ENCODE measurements at regions not wholly inside any gene's neighbourhood (a gene's known extent, or its start where the extent isn't known, plus 50 kb on each side); places are given as distances from the start of the nearest gene placed in this dataset.
A peak's percentile ranks its signal among the peaks of the same experiment; 100 is the strongest.

DNA sequence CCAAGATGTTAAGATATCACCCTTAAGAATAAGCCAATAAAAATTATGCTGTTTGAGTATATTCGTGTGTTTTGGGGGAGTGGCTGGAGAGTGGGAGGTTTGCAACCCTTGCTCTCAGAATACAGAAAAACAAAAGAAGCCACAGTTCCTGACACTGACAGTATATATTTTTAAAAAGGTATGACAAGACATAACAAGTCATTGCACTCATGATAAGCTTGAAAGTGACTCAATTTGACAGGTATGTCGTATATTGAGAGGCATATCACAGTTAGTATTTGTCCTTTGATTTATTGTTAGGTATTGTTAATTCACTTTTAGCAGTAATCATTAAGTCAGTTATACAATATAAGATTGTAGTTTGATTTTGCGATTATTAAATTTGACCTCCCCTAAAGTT lies 73.1 kb upstream of the TSC22D2 start:
- TF ChIP-seq TCF7L2 (IDR thresholded peaks at IDR 0.05; ENCODE audit: borderline replicate concordance, extremely low read depth, insufficient read depth, insufficient read length) (no peak), CBX3 (IDR thresholded peaks at IDR 0.05; ENCODE audit: low read depth) (no peak), EZH2phosphoT487 (IDR thresholded peaks at IDR 0.05; ENCODE audit: borderline replicate concordance) (no peak), ZFX (IDR thresholded peaks at IDR 0.05) (no peak), RAD21 (IDR thresholded peaks at IDR 0.05; ENCODE audit: low read depth) (no peak), SIN3A (IDR thresholded peaks at IDR 0.05; ENCODE audit: low read depth) (no peak)
- TF ChIP-seq, protein P1, sequence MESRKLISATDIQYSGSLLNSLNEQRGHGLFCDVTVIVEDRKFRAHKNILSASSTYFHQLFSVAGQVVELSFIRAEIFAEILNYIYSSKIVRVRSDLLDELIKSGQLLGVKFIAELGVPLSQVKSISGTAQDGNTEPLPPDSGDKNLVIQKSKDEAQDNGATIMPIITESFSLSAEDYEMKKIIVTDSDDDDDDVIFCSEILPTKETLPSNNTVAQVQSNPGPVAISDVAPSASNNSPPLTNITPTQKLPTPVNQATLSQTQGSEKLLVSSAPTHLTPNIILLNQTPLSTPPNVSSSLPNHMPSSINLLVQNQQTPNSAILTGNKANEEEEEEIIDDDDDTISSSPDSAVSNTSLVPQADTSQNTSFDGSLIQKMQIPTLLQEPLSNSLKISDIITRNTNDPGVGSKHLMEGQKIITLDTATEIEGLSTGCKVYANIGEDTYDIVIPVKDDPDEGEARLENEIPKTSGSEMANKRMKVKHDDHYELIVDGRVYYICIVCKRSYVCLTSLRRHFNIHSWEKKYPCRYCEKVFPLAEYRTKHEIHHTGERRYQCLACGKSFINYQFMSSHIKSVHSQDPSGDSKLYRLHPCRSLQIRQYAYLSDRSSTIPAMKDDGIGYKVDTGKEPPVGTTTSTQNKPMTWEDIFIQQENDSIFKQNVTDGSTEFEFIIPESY (IDR thresholded peaks at IDR 0.05; ENCODE audit: extremely low read depth, insufficient replicate concordance, low read length), result no peak
- TF ChIP-seq, protein P2, sequence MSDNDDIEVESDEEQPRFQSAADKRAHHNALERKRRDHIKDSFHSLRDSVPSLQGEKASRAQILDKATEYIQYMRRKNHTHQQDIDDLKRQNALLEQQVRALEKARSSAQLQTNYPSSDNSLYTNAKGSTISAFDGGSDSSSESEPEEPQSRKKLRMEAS (IDR thresholded peaks at IDR 0.05), result no peak
- TF ChIP-seq, protein P3, sequence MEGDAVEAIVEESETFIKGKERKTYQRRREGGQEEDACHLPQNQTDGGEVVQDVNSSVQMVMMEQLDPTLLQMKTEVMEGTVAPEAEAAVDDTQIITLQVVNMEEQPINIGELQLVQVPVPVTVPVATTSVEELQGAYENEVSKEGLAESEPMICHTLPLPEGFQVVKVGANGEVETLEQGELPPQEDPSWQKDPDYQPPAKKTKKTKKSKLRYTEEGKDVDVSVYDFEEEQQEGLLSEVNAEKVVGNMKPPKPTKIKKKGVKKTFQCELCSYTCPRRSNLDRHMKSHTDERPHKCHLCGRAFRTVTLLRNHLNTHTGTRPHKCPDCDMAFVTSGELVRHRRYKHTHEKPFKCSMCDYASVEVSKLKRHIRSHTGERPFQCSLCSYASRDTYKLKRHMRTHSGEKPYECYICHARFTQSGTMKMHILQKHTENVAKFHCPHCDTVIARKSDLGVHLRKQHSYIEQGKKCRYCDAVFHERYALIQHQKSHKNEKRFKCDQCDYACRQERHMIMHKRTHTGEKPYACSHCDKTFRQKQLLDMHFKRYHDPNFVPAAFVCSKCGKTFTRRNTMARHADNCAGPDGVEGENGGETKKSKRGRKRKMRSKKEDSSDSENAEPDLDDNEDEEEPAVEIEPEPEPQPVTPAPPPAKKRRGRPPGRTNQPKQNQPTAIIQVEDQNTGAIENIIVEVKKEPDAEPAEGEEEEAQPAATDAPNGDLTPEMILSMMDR (IDR thresholded peaks at IDR 0.05 in 2 of 3, conservative IDR thresholded peaks at IDR 0.05 in 1 of 3; ENCODE audit: borderline replicate concordance in 1 of 3, insufficient read depth in 1 of 3, low read depth in 2 of 3, low read length in 2 of 3), result no peak
- TF ChIP-seq, protein P4, sequence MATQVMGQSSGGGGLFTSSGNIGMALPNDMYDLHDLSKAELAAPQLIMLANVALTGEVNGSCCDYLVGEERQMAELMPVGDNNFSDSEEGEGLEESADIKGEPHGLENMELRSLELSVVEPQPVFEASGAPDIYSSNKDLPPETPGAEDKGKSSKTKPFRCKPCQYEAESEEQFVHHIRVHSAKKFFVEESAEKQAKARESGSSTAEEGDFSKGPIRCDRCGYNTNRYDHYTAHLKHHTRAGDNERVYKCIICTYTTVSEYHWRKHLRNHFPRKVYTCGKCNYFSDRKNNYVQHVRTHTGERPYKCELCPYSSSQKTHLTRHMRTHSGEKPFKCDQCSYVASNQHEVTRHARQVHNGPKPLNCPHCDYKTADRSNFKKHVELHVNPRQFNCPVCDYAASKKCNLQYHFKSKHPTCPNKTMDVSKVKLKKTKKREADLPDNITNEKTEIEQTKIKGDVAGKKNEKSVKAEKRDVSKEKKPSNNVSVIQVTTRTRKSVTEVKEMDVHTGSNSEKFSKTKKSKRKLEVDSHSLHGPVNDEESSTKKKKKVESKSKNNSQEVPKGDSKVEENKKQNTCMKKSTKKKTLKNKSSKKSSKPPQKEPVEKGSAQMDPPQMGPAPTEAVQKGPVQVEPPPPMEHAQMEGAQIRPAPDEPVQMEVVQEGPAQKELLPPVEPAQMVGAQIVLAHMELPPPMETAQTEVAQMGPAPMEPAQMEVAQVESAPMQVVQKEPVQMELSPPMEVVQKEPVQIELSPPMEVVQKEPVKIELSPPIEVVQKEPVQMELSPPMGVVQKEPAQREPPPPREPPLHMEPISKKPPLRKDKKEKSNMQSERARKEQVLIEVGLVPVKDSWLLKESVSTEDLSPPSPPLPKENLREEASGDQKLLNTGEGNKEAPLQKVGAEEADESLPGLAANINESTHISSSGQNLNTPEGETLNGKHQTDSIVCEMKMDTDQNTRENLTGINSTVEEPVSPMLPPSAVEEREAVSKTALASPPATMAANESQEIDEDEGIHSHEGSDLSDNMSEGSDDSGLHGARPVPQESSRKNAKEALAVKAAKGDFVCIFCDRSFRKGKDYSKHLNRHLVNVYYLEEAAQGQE (IDR thresholded peaks at IDR 0.05; ENCODE audit: low read depth), result no peak
- Histone ChIP-seq H3K4me2 (ENCODE audit: low read length) (no peak overlapping the region), H3K4me1 (ENCODE audit: control insufficient read depth in 1 of 2, insufficient read depth in 2 of 2, low read length in 2 of 2) (peaks cover 6 to 33% of the 10 kb centered on the region in 2 experiments; a peak in 3 of 4 replicates), H4K20me1 (ENCODE audit: insufficient read depth) (no peaks in the 10 kb centered on the region), H3K36me3 (ENCODE audit: control insufficient read depth in 1 of 2, insufficient read depth in 2 of 2, low read length in 2 of 2) (no peaks in the 10 kb centered on the region), H2AFZ (ENCODE audit: low read depth, low read length, poor library complexity, severe bottlenecking) (peak overlapping the region; percentile 60), H3K9me3 (ENCODE audit: control insufficient read depth in 1 of 2, insufficient read depth in 1 of 2, low read depth in 1 of 2, low read length in 2 of 2) (no peaks in the 10 kb centered on the region), H3K9ac (ENCODE audit: low read length) (no peak overlapping the region), H3K79me2 (ENCODE audit: insufficient read depth, low read length) (no peaks in the 10 kb centered on the region), H3K4me3 (replicated peaks in 1 of 2; ENCODE audit: low read depth in 1 of 2, low read length in 2 of 2) (no peak overlapping the region), H3K27me3 (ENCODE audit: insufficient read depth, low read length) (no peaks in the 10 kb centered on the region), H3K9me2 (ENCODE audit: insufficient read depth) (no peaks in the 10 kb centered on the region), H3K27ac (ENCODE audit: low read depth, low read length) (no peak overlapping the region)
- no TSS peak for BruUV-seq (replicated peaks)
- ChIA-PET RAD21 (ENCODE audit: low non-redundant PET in 1 of 2, low total read pairs in 2 of 2, uncharacterized antibody in 2 of 2, unreplicated experiment in 2 of 2) (no interaction called here), CTCF (no interaction called here), POLR2A (no interaction called here)
- intact Hi-C loops (cut with micrococcal nuclease), result no loop called here
- no peak for DNase-seq (ENCODE audit: low read depth, low spot score)
- no peak for ATAC-seq

All from HCT116 (cell line).